ENCODE measurements at regions not wholly inside any gene's neighbourhood (a gene's known extent, or its start where the extent isn't known, plus 50 kb on each side); places are given as distances from the start of the nearest gene placed in this dataset.
A peak's percentile ranks its signal among the peaks of the same experiment; 100 is the strongest.

- Histone ChIP-seq H3K27me3 (ENCODE audit: control insufficient read depth, insufficient read depth, low read length) (no peaks in the 10 kb centered on the region), H3K4me3 (ENCODE audit: low read depth, low read length) (no peak overlapping the region), H3K36me3 (ENCODE audit: control insufficient read depth, insufficient read depth, low read length) (peaks cover 32% of the 10 kb centered on the region)
- ChIA-PET POLR2A (interaction anchor here (1.0 to 2.5 kb wide), 2 partner anchors 10 to 123 kb away, joined by 3 to 19 read pairs; no protein-coding TSS in a partner anchor), CTCF (interaction anchor here (0.6 to 2.8 kb wide), 7 partner anchors 8 to 137 kb away, joined by 3 to 10 read pairs (median 4); no protein-coding TSS in a partner anchor)
- no peak for TF ChIP-seq CTCF (IDR thresholded peaks at IDR 0.05; ENCODE audit: insufficient read depth, low read depth, low read length)
- no peak for DNase-seq (ENCODE audit: low read depth)
Observed at GRCh38 chr7:130902755-130903357, 168.8 kb upstream of the KLF14 start.

- TF ChIP-seq CTCF (IDR thresholded peaks at IDR 0.05; ENCODE audit: insufficient read depth, low read depth, low read length), result no peak
- peak; percentile 79 for DNase-seq (ENCODE audit: low read depth)
- CTCF ChIA-PET, result interaction anchor here (0.6 to 2.8 kb wide), 10 partner anchors 8 to 992 kb away, joined by 3 to 10 read pairs (median 4); no protein-coding TSS in a partner anchor
- H3K4me3 ChIP-seq (ENCODE audit: low read depth, low read length), result no peak overlapping the region
- POLR2A ChIA-PET, result interaction anchor here (0.5 to 2.5 kb wide), 4 partner anchors 10 to 123 kb away, joined by 3 to 19 read pairs (median 6); no protein-coding TSS in a partner anchor
- peaks cover 28% of the 10 kb centered on the region for H3K36me3 ChIP-seq (ENCODE audit: control insufficient read depth, insufficient read depth, low read length)
- H3K27me3 ChIP-seq (ENCODE audit: control insufficient read depth, insufficient read depth, low read length), result no peaks in the 10 kb centered on the region
Observed at GRCh38 chr7:130903358-130903974, 169.5 kb upstream of the KLF14 start.

- POLR2A ChIA-PET, result interaction anchor here (0.5 to 2.5 kb wide), 7 partner anchors 9 to 611 kb away, joined by 3 to 19 read pairs (median 4); partner anchors contain the start of gene CPA4
- DNase-seq (ENCODE audit: low read depth), result peak; percentile 96
- Histone ChIP-seq H3K36me3 (ENCODE audit: control insufficient read depth, insufficient read depth, low read length) (peaks cover 24% of the 10 kb centered on the region), H3K27me3 (ENCODE audit: control insufficient read depth, insufficient read depth, low read length) (no peaks in the 10 kb centered on the region), H3K4me3 (ENCODE audit: low read depth, low read length) (no peak overlapping the region)
- TF ChIP-seq CTCF (IDR thresholded peaks at IDR 0.05; ENCODE audit: insufficient read depth, low read depth, low read length), result no peak
- CTCF ChIA-PET, result interaction anchor here (0.6 to 2.8 kb wide), 12 partner anchors 9 to 992 kb away, joined by 3 to 10 read pairs (median 4); no protein-coding TSS in a partner anchor
Observed at GRCh38 chr7:130904031-130904757, 170.2 kb upstream of the KLF14 start.

GRCh38 chr7:130904792-130905191, 170.8 kb upstream of the KLF14 start:
- 0 out of 2 replicates have a peak overlapping the region, but pooled peaks have one; percentile 10 for H3K4me3 ChIP-seq (ENCODE audit: low read depth, low read length)
- TF ChIP-seq CTCF (IDR thresholded peaks at IDR 0.05; ENCODE audit: insufficient read depth, low read depth, low read length), result no peak
- POLR2A ChIA-PET, result interaction anchor here (0.6 to 2.5 kb wide), 5 partner anchors 8 to 612 kb away, joined by 3 to 19 read pairs (median 4); partner anchors contain the start of gene CPA4
- DNase-seq (ENCODE audit: low read depth), result no peak
- no peaks in the 10 kb centered on the region for H3K27me3 ChIP-seq (ENCODE audit: control insufficient read depth, insufficient read depth, low read length)
- CTCF ChIA-PET, result interaction anchor here (0.8 to 2.2 kb wide), 8 partner anchors 8 to 164 kb away, joined by 3 to 8 read pairs (median 5); no protein-coding TSS in a partner anchor
- H3K36me3 ChIP-seq (ENCODE audit: control insufficient read depth, insufficient read depth, low read length), result peaks cover 25% of the 10 kb centered on the region

Measured in BJ (cell line).